BJ (cell line): ENCODE measurements at regions not wholly inside any gene's neighbourhood (a gene's known extent, or its start where the extent isn't known, plus 50 kb on each side); places are given as distances from the start of the nearest gene placed in this dataset.

Source experiments
- CTCF ChIA-PET: fragments of 350-600 bp; formaldehyde crosslinking; extraction: SDS; loops from one replicate; lab custom pipeline; 2021; ENCODE audit warnings: antibody characterized with exemption, inconsistent platforms; lab: Yijun Ruan, JAX
- POLR2A ChIA-PET: fragments of 300-600 bp; sonication (Branson Sonifier 250); formaldehyde crosslinking; extraction: SDS; loops from one replicate; lab custom pipeline; 2021; ENCODE audit warnings: antibody characterized with exemption; lab: Charles Lee
- DNase-seq: peaks from one replicate; pipeline ENCODE4 v3.0.0-alpha.2; 2011; ENCODE audit warnings: low read depth
- H3K27me3 ChIP-seq: 2 replicates; pipeline ENCODE4 v1.6.0; 2011; ENCODE audit warnings: low read length; ENCODE audit not compliant: control insufficient read depth, insufficient read depth
- H3K36me3 ChIP-seq: 2 replicates; pipeline ENCODE4 v1.5.1; 2011; ENCODE audit warnings: low read length; ENCODE audit not compliant: control insufficient read depth, insufficient read depth
- H3K4me3 ChIP-seq: 2 replicates; pipeline ENCODE4 v1.5.1; 2011; ENCODE audit warnings: low read depth, mild to moderate bottlenecking, control low read depth, low read length
- CTCF ChIP-seq: IDR thresholded peaks from 2 replicates; pipeline ENCODE4 v1.5.1; 2011; ENCODE audit warnings: low read depth, mild to moderate bottlenecking, control low read depth, inconsistent platforms, low read length, moderate library complexity; ENCODE audit not compliant: insufficient read depth

- no peak for DNase-seq
- no peak for TF ChIP-seq CTCF
- no peaks in the 10 kb centered on the region for H3K27me3 ChIP-seq
- no peak overlapping the region for H3K4me3 ChIP-seq
- ChIA-PET CTCF (interaction anchor here (1.0 kb wide), 1 partner anchor 11 kb away, joined by 4 read pairs; no protein-coding TSS in a partner anchor), POLR2A (no interaction called here)
- no peaks in the 10 kb centered on the region for H3K36me3 ChIP-seq
These were observed 626.8 kb downstream of the SEMA5A start for GRCh38 chr5:8919096-8919495.

GRCh38 chr5:8923526-8923925 lies 622.3 kb downstream of the SEMA5A start:
- DNase-seq = no peak
- Histone ChIP-seq H3K27me3 (no peaks in the 10 kb centered on the region), H3K36me3 (no peaks in the 10 kb centered on the region), H3K4me3 (no peak overlapping the region)
- ChIA-PET CTCF (interaction anchor here (2.2 kb wide), 1 partner anchor 16 kb away, joined by 12 read pairs; no protein-coding TSS in a partner anchor), POLR2A (no interaction called here)
- no peak for TF ChIP-seq CTCF

- no peak for TF ChIP-seq CTCF
- no peaks in the 10 kb centered on the region for H3K36me3 ChIP-seq
- CTCF ChIA-PET = interaction anchor here (0.6 to 2.2 kb wide), 2 partner anchors 12 to 16 kb away, joined by 3 to 12 read pairs; no protein-coding TSS in a partner anchor
These were observed 621.7 kb downstream of the SEMA5A start for GRCh38 chr5:8924054-8924793.

GRCh38 chr5:8930021-8930420 lies 615.9 kb downstream of the SEMA5A start:
- H3K36me3 ChIP-seq = no peaks in the 10 kb centered on the region
- TF ChIP-seq CTCF = no peak
- CTCF ChIA-PET = interaction anchor here (1.7 kb wide), 1 partner anchor 22 kb away, joined by 6 read pairs; no protein-coding TSS in a partner anchor
- POLR2A ChIA-PET = no interaction called here
- H3K4me3 ChIP-seq = no peak overlapping the region
- no peaks in the 10 kb centered on the region for H3K27me3 ChIP-seq
- DNase-seq = no peak

More at GRCh38 chr5:8924054-8924793, 621.7 kb downstream of the SEMA5A start:
- POLR2A ChIA-PET = no interaction called here
- no peaks in the 10 kb centered on the region for H3K27me3 ChIP-seq
- no peak overlapping the region for H3K4me3 ChIP-seq
- DNase-seq = no peak

GRCh38 chr5:8934455-8934854 lies 611.4 kb downstream of the SEMA5A start:
- no peak for DNase-seq
- TF ChIP-seq CTCF = no peak
- Histone ChIP-seq H3K36me3 (no peaks in the 10 kb centered on the region), H3K4me3 (no peak overlapping the region), H3K27me3 (no peaks in the 10 kb centered on the region)
- ChIA-PET CTCF (no interaction called here), POLR2A (no interaction called here)
